GM21717 (cell line): ENCODE measurements at regions not wholly inside any gene's neighbourhood (a gene's known extent, or its start where the extent isn't known, plus 50 kb on each side); places are given as distances from the start of the nearest gene placed in this dataset.
A peak's percentile ranks its signal among the peaks of the same experiment; 100 is the strongest.

Experiments used
- ATAC-seq: cut with Tn5 transposase; IDR thresholded peaks from one replicate; pipeline ENCODE4 v1.9.1; 2021; ENCODE audit warnings: mild to moderate bottlenecking, moderate library complexity; ENCODE audit not compliant: unreplicated experiment

DNA sequence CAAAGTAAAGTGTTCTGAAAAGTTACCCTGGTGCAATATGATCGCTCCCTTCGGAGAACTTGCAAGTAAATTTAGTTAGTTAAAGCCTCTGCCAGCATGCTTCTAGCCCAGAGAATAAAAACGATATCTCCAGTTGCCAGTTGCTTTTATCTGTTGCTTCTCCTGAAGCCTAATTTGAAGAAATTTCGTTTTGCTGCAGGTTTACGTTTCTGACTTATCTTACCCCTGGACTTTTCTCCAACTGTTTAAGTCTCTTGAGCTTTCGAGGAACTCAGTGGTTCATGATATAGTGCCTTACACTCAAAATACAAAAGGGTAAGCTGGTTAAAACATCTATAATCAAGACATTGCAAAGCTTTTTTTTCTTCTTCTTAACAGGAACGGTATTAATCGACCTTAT is 131.1 kb downstream of the FAM161A start:
- no peak for ATAC-seq

DNA sequence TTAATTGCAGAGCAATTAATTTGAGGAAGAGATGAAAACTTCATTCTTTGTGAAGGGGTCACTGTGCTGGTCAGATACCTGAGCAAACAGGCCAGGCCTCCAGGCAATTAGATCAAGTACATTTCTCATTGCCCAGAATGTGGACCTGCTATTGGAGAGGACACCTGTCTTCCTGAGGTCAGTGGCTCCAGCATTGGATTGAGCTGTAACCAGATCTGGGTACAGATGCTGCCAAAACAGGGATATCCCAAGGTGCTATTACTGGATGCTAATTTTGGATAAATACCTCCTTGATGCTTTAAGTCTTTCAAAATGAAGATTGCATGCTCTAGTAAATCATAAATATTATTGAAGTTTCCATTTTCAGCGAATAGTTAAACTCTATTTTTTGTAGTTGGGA is 131.5 kb downstream of the FAM161A start:
- no peak for ATAC-seq

DNA sequence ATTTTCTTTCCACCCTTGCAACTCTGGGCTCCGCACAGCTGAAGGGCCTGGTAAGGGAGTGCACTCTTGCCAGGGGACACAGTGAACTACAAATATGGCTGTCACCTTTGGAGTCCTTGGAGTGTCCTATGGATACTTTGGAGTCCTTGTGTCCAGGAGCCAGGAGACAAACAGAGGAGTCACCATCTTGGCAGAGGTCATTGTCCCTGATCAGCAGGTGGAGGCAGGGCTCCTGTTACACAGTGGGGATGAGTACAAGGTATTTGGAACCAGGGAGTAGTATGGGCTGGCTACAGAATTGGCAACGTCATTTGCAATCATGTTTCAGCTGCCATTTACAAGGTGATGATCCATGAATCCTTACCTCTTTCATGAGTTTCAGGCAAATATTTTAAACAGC is 132.5 kb downstream of the FAM161A start:
- no peak for ATAC-seq

DNA sequence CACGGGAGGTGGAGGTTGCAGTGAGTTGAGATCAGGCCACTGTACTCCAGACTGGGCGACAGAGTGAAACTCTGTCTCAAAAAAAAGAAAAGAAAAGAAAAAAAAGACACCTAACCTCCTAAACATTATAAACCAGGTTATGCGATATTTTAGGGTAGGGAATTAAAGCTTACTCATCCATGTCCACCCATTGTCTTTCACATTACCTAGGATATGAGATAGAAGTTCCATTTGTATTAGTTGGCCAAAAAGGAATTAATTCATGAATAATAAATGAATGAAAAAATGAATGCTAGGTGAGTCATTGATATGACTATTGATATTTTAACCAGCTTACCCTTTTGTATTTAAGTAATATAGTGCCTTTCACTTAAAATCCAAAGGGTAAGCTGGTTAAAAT is 132.9 kb downstream of the FAM161A start:
- ATAC-seq = no peak

DNA sequence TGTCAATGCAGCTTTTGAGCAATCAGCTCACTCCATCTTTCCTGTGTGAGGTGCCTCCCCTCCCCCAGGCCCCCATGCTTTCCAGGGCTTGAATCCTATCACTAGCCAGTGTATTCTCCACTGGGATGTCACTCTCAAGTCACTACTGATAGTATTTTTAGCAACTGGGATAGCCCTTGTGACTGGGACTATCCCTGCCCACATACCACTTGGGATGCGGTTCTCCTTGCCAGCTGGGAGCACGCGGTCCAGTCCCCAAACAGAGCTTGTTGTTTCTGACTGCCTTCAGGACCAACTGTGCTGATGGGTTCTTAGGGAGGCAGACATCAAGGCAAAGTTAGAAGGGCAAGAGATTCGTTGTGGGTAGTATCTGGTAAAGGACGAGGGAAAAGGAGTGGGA is 134.9 kb downstream of the FAM161A start:
- no peak for ATAC-seq

DNA sequence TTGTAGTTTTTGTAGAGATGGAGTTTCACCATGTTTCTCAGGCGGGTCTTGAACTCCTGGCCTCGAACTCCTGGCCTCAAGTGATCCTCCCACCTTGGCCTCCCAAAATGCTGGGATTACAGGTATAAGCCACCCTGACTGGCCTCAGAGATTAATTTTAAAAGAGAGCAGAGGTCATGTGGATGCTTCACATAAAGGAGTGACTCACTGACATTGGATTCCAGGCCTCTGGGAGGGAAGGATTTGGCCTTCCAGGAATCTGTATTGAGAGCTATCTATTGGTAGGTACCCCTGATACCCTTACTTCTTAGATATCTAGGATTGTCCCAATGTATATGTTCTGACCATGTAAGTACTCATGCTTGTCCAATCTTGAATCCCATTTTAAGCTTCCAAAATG is 138.4 kb downstream of the FAM161A start:
- no peak for ATAC-seq

DNA sequence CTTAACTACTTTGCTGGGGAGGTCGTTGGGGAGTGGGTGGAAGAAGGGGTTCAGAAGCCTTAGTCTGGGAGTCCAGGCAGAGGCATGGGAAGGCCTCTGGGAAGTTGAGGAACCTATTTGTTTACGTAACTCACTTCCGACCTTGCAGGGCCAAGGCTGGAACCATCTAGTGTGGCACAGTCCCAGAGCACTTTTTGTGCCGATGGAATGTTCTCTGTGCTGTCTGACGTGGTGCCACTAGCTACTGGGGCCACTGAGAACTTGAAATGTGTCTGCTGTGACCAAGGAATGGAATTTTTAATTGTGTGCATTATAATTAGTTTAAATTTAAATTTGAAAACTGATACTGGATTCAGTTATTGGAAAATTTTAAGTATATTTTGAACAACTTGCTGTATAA is 139.7 kb downstream of the FAM161A start:
- ATAC-seq = no peak

DNA sequence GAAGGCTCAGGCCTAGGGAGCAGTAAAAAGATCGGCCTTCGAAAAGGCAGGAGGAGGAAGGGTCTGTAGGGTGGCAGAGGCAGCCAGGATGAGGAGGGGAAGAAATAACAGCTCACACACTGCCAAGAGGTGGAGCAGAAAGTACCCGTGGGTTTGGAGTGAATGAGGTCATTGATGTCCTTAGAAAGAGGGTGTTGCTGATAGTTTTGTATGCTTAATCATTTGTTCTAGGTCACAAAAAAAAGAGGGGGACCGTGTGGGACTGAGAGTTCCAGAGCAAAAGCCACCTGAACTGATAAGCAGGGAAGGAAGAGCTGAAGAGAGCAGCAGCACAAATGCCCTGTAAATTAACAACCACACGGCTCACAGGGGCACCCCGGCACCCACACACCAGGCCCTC is 140.4 kb downstream of the FAM161A start:
- ATAC-seq = no peak

DNA sequence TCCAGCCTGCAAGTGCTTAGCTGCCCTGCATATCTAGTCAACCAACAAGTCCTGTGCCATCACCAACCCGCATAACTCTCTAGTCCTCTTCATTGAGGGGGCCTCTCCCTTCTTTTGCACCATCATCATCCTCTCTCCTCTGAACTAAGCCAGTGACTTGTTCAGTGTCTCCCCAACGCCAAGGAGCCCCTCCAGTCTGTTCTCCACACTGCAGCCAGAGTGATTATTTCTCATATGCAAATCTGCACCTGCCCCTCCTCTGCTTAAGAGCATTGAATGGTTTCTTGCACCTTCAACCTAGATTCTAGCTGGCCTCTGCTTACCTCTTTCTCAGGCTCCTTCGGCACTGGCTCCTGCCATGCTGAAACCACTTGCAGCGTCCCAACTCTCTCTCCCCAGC is 141.8 kb downstream of the FAM161A start:
- no peak for ATAC-seq

DNA sequence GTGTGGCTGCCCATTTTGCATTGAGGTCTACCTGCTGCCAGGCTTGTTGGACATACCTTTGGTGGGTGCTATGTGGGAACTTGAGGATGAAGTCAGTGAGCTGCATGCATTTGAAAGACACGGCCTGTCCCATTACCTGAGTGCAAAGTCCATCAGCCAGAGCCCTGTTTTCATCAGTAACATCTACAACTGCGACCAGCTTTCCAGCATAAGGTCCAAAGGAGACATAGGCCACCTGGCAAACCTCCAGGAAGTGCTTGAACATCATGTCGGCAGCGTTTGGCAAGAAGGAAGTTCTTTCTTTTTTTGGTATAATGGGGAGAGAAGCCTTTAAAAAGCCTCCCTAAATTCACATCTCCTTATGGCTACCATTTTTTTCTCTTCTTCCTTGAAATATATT is 143.1 kb downstream of the FAM161A start:
- ATAC-seq = no peak

DNA sequence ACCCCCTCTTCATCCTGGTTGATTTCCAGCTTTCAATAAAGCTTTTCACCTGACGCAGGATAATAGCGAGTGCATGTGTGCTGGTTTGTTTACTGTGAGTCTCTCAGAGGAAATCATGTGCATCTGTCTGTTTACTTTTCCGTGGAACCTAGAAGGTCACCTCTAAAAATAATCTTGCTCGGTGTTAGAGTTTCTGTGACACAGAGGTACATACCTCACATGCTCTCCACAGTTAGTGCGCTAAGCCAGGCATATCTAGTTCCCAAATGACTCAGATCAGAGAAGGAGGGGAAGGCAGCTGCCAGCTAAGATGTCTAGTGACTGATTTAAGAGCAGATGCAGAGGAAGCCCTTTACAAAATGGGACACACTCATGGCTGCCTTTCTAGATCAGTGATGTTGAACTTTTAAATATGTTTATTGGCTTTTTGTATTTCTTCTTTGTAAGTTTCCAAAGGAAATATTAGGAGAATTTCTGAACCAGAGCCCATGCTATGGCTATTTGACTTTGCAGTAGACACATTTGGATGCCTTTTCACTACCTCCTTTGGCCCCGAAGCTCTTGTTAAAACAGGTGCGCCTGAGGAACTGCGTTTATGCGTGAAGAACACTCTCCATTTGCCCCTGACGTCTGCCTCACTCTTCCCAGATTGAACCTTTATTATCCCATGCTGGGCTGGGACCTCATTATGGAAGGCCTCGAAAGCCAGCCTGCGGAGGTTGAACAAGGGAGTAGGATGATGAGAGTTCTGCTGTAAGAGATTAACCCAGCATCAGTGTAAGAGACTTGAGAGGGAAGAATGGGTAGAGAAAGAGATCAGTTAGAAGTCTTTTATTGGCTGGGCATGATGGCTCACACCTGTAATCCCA is 145.6 kb downstream of the FAM161A start:
- peak; percentile 97 for ATAC-seq

DNA sequence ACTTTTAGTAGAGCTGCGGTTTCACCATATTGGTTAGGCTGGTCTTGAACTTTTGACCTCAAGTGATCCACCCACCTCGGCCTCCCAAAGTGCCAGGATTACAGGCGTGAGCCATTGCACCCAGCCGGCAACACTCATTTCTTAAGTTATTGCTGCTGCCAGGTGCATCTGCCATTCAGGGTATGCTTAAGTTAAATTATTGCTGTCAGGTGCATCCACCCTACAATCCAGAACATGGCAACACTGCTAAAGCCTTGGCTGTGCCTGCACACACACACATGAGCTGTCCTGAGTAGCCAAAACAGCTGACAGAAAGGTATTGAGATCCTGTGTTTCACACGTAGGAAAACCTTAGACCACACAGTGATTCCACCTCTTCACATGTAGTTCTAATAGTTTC is 148.2 kb downstream of the FAM161A start:
- ATAC-seq = no peak

DNA sequence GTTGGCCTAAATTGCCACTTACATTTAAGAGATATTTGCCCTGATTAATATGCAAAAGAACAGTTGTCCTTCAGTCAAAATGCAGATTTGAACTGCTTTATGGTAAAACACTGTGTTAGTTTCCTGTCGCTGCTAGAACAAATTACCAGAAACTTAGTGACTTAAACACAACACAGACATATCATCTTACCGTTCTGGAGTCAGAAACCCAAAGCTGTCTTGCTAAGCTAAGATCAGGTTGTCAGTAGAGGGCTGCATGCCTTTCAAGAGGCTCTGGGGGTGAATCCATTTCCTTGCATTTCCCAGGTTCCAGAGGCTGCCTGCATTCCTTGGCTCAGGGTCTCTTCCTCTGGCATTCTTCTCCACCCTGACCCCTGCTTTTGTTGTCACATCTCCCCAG is 149.5 kb downstream of the FAM161A start:
- no peak for ATAC-seq

DNA sequence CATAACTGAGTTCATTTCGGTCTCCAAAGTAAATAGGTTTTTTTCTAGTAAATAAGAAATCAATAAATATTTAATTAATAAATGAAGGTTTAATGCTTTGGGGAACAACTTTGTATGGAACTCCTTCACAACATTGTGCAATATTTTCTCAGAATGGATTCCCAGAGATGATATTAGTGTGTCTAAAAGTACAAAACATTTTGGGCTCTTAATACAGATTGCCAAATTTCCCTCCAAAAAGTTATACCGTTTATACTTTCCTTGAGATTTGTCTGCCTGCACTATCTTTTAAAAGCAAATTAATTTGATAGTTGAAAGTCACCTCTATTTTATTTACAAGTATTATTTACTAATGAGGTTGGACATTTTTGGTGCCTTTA is 151.8 kb downstream of the FAM161A start:
- ATAC-seq = no peak

DNA sequence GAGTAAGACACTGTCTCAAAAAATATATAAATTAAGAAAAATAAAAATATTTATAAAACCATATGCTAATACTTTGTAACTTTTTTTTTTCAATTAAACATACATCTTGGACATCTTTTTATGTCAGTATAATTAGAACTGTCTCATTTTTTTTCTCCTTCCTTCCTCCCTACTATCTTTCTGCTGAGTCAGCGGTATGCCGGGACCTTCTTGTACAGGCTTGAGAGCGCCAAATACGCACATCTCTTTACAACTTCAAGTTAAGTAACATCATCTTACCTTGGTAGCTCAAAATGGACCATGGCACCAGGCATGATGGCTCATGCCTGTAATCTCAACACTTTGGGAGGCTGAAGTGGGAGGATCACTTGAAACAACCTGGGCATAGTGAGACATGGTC is 153.4 kb downstream of the FAM161A start:
- ATAC-seq = no peak

DNA sequence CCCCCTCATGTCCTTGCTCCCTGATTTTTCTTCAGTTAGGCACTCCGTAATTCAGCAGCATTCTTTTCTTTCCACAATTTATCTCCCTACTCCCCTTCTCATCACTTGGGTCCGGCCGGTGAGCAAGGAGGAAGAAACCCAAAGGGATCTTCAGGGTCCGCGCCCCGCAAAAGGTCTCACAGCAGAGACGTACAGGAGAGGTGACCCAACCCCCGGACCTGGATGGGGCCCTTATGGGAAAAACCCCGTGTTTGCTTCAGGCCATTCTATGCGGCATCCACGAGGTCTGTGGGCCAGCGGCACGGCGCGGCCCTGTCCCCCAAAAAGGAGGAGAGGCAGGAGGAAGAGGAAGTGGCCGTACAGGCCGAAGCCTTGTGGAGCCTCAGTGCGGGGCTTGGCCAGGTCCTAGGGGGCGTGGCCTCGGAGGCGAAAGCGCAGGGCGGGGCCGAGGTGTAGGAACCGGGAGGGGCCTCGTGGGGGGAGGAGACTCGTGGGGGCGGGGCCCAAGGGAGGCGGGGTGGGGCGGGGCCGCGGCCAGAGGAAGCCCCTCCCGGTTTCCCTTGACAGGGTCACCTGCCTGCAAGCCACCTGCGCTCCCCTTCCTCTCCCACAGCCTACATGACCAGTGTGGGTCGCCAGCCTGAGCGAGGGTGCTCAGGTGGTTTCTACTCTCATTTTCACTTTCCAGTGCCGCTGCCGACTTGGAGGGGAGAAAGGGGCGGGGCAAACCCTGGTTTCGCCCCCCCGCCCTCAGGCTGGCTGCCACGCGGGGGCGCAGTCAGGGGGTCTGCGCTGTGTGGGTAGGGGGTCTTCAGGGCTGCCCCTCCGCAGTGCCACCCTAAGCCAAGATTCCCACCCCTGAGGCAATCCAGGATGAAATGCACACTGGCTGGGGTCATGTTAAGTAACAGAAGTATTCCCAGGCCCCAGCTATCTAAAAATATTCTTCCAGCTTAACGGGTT is 156.4 kb upstream of the XPO1 start:
- ATAC-seq = peak; percentile 95

DNA sequence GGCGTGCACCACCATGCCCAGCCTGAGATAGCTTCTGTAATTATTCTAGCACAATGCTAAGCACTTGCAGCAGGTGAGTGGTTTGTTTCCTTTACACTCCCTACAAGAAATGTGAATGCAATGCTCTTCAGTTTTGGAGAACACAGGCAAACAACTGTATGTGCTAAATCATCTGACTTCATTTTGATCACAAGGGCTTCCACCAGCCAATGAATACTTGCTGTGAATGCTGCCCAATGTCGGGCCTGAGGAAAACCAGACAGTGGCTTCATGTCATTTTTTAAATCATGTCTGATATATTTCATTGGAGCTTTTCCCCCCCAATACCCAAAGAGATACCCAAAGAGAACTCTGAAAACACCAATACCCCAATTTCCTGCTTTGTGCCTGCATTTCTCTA is 155.6 kb upstream of the XPO1 start:
- ATAC-seq = no peak

DNA sequence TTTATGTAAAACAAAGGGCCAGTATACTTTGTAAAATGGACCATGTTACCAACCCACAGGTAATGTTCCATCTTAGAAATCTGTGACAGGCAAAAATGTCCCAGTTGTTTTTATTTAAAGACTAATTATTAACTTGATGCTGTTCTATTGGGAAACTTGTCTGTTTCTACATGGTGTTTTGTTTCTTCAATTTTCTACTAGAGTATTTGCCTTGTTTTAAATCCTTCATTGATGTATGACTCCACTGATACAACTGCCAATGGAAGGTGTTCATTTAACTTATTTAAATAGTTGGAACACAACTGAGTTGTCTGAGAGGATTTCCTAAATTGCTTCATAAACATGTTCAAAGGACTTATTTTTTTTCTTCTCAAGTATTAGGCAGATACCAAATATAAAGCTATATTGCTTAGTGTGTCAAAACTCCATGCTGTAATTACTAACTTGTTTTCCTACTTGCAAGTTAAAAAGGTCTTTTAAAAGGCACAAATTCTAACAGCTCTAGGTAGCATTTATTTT is 152.0 kb upstream of the XPO1 start:
- no peak for ATAC-seq

DNA sequence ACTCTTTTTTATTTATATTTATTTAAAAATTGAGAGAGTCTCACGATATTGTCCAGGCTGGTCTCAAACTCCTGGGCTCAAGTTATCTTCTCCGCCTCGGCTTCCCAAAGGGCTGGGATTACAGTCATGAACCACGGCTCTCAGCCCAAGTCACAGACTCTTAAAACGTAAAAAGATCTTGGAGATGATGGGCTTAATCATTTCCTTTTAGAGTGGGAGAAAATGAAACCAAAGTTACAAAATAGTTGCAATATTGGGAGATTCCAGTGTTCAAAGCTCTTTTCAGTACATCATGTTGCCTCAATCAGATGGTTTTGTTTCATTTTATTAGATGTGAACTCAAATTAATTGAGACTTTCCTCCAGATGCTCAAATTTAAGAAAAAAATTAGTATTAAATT is 151.4 kb upstream of the XPO1 start:
- ATAC-seq = no peak

DNA sequence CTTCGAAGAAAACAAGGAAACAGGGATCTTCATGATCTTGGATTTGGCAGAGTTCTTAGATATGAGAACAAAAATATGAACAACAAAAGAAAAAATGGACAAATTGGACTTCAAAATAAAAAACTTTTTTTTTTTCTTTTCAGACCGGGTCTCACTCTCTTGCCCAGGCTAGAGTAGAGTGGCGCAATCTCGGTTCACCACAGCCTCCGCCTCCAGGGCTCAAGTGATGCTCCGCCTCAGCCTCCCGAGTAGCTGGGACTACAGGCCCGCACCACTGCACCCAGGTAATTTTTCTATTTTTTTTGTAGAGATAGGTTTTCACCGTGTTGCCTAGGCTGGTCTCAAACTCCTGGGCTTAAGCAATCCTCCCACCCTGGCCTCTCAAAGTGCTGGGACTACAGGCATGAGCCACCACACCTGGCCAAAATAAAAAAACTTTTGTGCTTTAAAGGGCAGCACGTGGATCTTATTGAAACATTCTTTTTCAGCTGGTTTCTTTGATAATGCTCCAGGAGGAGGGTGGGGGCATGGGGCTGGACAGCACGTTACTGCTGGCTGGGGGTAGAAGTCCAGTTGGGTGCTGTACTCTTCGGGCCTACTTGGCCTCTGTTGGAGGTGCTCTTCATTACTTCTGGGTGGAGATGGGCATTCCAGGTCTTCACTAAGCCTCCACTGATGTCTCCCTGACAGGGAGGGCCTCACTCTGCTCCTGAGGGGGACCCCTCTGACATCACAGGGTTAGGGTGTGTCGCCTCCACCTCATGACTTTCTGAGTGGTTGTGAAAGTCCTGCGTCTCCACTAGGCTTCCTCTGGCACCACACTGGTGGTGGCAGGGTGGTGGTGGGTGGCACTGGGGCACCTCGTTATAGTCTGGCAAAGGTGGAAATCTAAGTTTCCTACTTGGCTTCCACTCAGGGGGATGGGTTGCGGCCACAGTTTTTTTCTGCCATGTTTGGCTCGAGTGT is 150.5 kb upstream of the XPO1 start:
- ATAC-seq = no peak

DNA sequence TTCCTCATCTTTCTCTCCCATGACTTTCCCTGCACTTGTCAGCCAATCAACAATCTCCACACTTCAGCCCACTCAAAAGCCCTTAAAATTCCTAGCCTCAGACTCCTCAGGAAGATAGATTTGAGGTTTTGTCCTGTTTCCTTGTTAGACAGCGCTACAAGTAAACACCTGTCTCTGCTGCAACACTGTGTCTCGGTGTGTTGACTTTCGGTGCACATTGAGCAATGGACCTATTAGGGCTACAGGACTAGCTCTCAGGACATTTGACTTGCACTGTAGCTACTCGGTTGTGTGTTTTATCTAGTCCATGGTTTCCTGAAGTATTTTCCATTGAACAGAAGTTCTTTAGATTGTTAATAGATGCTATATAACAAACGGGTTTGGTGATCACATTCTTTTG is 140.9 kb upstream of the XPO1 start:
- ATAC-seq = no peak
